Bronchial epithelial cell (primary cell): ENCODE measurements at regions not wholly inside any gene's neighbourhood (a gene's known extent, or its start where the extent isn't known, plus 50 kb on each side); places are given as distances from the start of the nearest gene placed in this dataset.

ENCODE experiments used
- DNase-seq: peaks from one replicate; pipeline ENCODE4 v3.0.0-alpha.2; 2010; ENCODE audit warnings: low read depth
- FAIRE-seq: peaks from 2 replicates; lab custom pipeline; 2011; peaks lifted over from hg19 to GRCh38; lab: Jason Lieb, UNC
- H3K27me3 ChIP-seq: 2 replicates; pipeline ENCODE4 v1.5.1; 2011; ENCODE audit warnings: low read length; ENCODE audit not compliant: control insufficient read depth, insufficient read depth
- H3K36me3 ChIP-seq: 2 replicates; pipeline ENCODE4 v1.5.1; 2011; ENCODE audit warnings: low read length; ENCODE audit not compliant: control insufficient read depth, insufficient read depth
- H3K4me3 ChIP-seq: 2 replicates; pipeline ENCODE4 v1.5.1; 2011; ENCODE audit warnings: mild to moderate bottlenecking, low read depth, low read length, control low read depth
- TF ChIP-seq, protein P1 (sequence below): IDR thresholded peaks from 2 replicates; pipeline ENCODE4 v1.5.1; 2011; ENCODE audit warnings: mild to moderate bottlenecking, moderate library complexity, low read length, control low read depth, inconsistent platforms; ENCODE audit not compliant: insufficient read depth, severe bottlenecking

DNA sequence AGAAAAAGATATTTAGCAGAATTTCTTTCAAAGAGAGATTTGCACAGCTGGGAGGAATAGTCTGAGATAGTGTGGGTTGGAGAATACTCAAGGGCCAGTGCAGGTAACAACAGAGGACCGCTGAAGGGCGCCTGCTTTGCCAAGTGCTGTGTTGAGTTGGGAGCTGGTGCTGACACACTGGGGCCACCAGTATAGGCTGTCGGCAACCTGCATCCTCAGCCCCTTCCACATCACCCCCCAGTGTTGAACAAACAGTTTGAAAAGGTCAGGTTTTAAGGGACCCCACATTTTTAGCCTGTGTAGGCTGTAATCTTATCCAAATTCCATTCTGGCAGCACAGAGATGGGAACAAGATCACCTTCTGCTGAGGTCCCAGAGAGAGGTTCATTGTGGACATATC lies 96.6 kb downstream of the ABHD5 start:
- peaks cover 3% of the 10 kb centered on the region for H3K27me3 ChIP-seq
- TF ChIP-seq, protein P1, sequence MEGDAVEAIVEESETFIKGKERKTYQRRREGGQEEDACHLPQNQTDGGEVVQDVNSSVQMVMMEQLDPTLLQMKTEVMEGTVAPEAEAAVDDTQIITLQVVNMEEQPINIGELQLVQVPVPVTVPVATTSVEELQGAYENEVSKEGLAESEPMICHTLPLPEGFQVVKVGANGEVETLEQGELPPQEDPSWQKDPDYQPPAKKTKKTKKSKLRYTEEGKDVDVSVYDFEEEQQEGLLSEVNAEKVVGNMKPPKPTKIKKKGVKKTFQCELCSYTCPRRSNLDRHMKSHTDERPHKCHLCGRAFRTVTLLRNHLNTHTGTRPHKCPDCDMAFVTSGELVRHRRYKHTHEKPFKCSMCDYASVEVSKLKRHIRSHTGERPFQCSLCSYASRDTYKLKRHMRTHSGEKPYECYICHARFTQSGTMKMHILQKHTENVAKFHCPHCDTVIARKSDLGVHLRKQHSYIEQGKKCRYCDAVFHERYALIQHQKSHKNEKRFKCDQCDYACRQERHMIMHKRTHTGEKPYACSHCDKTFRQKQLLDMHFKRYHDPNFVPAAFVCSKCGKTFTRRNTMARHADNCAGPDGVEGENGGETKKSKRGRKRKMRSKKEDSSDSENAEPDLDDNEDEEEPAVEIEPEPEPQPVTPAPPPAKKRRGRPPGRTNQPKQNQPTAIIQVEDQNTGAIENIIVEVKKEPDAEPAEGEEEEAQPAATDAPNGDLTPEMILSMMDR: no peak
- FAIRE-seq: no peak
- DNase-seq: no peak
- no peaks in the 10 kb centered on the region for H3K36me3 ChIP-seq
- no peak overlapping the region for H3K4me3 ChIP-seq

DNA sequence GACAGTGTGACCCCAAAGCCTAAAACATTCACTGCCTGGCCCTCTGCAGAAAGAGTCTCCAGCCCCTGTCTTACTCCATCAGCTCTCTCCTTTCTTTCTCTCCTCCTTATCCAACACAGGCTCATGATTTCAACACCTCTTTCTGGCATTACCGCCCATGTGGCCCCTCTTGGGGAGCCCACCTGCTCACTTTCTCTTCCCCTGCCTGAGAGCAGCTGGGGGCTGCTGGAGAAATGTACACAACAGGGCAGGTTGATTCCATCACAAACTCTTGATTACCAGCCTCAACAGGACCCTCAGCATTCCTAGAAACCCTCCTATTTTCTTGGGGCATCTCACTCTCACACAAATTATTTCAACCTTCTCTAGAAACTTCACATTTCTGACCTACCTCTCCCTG lies 98.3 kb downstream of the ABHD5 start:
- peaks cover 3% of the 10 kb centered on the region for H3K27me3 ChIP-seq
- FAIRE-seq: no peak
- H3K36me3 ChIP-seq: no peaks in the 10 kb centered on the region
- H3K4me3 ChIP-seq: no peak overlapping the region
- TF ChIP-seq, protein P1: no peak
- no peak for DNase-seq

DNA sequence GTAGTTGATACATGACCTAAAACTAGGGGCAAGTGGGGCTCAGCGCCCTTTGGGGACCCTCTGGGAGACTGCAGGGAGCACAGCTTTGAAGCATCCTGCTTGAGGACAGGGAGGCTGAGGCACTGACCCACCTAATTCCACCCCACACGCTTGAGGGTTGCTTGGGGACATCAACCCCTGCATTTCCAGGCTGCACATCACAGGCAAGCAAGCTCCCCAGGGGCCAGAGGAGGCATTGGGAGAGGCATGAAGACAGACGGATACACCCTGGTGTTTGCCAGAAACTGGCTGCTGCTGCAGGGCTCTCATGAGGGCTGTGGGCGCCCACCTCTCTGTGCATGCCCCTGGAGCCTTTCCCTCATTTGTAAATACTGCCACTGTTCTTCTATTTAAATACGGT lies 99.3 kb downstream of the ABHD5 start:
- Histone ChIP-seq H3K27me3 (peaks cover 3% of the 10 kb centered on the region), H3K4me3 (no peak overlapping the region), H3K36me3 (no peaks in the 10 kb centered on the region)
- FAIRE-seq (no peak), DNase-seq (no peak)
- TF ChIP-seq, protein P1: no peak

DNA sequence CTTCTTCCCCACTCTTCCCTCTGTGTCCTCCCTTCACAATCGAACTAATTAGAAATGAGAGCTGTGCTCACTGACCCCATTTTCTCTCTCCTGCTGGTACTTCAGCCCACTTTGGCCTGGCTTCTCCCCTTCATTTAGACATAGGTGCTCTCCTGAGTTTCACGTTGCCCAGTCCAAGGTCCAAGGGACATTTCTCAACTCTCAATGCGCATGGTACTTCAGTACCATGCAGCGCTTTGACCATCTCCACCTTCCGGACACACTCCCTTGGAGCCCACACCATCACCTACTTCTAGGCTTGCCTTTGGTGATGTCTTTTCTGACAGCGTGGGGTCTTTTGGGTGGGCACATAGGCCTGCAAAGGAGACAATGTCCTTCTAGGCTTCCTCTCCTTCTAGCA lies 99.7 kb downstream of the ABHD5 start:
- no peaks in the 10 kb centered on the region for H3K36me3 ChIP-seq
- H3K4me3 ChIP-seq: no peak overlapping the region
- DNase-seq: no peak
- TF ChIP-seq, protein P1: no peak
- FAIRE-seq: peak; percentile 18
- H3K27me3 ChIP-seq: peaks cover 1% of the 10 kb centered on the region

DNA sequence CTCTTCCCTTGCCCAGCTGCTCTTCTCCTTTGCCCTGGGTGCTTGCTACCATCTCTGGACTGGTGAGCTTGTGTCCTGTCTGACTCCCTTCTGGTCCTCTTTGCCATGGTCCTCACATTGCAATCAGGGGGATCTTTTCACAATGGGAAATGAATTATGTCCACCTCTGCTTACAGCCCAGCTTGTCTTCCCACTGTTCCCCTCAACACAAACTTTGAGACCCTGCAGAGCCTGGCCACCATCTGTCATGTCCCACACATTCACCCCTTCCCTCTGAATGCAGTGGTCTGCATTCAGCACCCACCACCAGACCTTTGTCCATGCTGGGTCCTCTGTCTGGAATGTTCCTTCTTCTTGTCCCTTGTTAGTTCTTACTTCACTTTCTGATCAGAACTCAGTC lies 100.5 kb downstream of the ABHD5 start:
- peak; percentile 58 for FAIRE-seq
- Histone ChIP-seq H3K27me3 (peaks cover 1% of the 10 kb centered on the region), H3K36me3 (no peaks in the 10 kb centered on the region), H3K4me3 (no peak overlapping the region)
- no peak for DNase-seq
- TF ChIP-seq, protein P1: no peak

DNA sequence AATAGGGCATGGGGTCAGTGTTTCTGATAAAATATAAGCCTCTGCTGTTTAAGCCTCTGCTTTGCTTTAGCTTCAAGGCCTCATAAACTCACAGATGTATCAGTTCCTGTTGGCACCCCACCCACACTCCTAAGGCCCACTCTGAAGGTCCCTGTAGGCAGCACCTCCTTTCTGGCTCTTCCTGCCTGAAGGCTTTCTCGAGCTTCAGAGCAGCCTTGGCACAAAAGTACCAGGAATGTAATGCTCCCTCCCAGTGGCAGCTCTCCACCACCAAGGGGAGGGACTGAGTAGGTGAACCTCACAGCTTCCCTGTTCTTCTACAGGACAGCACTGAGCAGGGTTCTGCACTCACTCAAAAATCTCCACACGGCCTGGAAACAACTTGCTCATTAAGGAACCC lies 102.2 kb downstream of the ABHD5 start:
- Histone ChIP-seq H3K4me3 (no peak overlapping the region), H3K36me3 (no peaks in the 10 kb centered on the region), H3K27me3 (peaks cover 1% of the 10 kb centered on the region)
- DNase-seq: no peak
- peak; percentile 75 for FAIRE-seq
- TF ChIP-seq, protein P1: no peak
